HG03097 (cell line): ENCODE measurements at regions not wholly inside any gene's neighbourhood (a gene's known extent, or its start where the extent isn't known, plus 50 kb on each side); places are given as distances from the start of the nearest gene placed in this dataset.
"Not testable (repeated sequence)": the region's sequence is repeated elsewhere in the genome, so short reads cannot be mapped to it uniquely, and the experiment has no call there.

Experiments used
- ATAC-seq: cut with Tn5 transposase; IDR thresholded peaks from one replicate; pipeline ENCODE4 v1.9.1; 2021; ENCODE audit not compliant: unreplicated experiment, low FRiP score

DNA sequence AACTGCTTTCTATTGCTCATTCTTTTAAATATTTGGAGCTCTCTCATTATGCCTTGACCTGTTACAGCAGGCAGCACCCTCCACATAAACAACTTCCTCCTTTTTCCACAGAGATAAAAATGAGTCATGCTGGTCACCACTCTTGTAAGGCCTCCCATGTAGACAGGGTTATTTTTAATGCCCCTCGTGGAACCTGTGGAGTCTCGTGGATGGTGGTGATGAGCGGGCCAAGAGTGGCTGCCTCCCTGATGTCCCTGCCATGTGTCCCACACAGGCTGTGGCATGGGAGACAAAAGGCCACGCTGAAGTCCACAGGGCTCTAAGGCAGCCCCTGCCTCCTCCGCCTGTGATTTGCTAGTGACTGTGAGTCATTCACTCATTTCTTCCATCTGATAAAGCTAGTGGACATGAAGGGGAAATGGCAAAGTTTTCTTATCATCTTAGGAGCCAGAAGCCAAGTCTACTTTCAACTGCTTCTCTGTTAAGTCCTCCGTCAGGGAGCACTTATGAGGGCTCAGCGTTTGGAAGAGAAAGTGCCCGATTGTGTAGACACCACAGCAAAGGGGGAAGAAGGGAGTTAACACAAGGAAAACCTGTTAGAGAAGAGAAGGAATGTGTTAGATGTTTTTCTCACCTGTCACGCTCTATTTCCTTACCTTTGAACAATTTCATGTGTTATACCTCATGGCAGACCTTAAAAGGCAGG lies 121.6 kb upstream of the FAT1 start:
- no peak for ATAC-seq

DNA sequence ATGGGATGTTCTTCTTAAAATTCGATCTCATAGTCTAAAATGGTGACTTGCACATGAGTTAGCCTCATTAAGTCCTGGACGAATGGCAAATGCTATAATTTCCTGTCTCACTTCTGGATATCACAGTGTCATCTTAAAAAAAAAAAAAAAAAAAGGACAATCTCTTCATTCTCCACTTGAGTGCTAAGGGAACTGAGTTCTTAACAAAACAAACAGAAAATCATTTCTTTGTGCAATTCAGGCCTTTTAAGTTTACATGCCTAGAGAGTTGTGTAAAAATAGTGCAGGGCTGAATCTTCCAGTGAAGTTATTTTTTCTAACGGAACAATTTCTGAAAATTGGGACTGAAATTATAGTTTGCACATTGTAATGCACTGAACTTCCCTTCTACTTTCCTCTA lies 122.8 kb upstream of the FAT1 start:
- ATAC-seq, result no peak

DNA sequence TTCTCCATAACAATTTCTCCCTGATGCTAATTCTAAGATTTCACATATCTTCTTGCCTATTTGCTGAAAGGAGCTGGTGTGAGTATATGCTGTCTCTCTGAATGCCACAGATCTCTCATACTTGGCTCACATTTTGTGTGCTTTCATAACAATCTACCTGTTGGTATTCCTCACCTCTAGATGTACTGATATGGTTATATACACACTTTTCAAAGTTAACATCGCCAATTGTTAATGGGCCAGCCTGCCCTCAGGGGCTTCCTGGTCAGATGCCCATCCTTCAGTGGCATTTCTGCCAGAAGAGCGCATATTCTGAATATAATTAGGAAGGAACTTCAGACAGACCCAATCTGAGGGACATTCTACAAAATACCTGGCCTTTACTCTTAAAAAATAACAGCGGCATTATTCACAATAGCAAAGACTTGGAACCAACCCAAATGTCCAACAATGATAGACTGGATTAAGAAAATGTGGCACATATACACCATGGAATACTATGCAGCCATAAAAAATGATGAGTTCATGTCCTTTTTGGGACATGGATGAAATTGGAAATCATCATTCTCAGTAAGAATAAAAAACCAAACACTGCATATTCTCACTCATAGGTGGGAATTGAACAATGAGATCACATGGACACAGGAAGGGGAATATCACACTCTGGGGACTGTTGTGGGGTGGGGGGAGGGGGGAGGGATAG lies 123.9 kb upstream of the FAT1 start:
- not testable (repeated sequence) for ATAC-seq

DNA sequence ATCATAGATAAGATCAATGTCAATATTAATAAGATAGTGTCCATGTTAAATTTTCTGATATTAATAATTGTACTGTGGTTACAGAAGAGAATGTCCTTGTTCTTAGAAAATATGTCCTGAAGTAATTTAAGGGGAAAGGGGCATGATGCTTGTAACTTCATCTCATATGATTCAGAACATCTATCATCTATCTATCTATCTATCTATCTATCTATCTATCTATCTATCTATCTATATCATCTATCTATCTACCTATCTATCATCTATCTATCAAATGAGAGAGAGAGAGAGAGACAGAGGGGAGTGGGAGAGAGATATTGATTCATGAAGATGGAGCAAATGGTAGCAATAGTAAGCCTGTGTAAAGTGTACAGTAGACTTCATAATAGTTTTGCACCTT lies 124.8 kb upstream of the FAT1 start:
- ATAC-seq, result no peak

DNA sequence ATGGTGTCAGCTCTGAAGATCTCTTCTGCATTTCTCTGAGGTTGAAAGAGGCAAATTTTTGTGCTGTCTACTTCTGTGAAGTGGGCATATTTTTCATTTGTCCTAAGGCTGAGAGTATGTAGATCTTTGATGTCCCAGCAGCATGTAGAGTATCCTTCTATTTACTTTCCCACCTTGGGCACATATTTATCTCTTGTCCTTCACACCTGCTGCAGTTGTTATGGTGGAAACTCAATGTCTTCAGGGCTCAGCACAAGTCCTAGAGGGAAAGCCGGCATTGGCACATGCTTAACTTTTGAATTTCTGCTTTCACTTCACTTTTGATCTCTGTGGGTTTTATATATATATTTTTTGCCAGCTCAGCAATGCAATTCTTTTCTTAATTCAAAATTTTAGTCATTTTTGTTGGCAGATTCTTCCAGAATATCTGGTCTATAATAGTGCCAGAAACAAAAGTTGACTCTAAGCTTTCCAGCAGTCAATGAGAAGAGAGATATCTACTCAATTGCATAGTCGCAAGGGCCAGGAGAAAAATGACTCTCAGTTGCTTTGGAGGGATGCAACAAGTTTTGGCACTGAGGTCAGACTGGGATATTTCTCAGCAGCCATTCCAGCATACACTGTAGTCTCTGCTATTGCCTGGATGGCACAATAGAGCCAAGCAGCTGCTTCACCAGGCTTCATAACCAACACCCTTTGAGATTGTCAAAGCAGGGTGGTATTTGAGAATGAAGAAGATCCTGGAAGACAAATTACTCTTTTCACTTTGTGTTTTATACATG lies 127.8 kb upstream of the FAT1 start:
- ATAC-seq, result no peak

DNA sequence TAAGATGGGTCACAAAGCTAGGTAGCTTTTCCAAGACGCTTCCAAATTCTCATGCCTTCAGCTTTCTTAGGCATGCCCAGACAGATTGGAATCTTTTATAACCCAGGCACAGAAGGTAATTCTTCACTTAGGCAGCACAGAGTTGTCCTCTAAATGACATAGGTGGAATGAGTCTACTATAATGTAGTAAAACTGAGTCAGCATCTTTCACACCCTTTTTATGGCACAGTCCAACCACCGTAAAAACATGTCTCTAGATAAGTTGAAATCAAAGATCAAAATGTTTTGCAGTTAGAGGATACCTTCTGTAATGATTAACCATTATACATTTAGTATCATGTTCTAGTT lies 128.4 kb upstream of the FAT1 start:
- no peak for ATAC-seq

DNA sequence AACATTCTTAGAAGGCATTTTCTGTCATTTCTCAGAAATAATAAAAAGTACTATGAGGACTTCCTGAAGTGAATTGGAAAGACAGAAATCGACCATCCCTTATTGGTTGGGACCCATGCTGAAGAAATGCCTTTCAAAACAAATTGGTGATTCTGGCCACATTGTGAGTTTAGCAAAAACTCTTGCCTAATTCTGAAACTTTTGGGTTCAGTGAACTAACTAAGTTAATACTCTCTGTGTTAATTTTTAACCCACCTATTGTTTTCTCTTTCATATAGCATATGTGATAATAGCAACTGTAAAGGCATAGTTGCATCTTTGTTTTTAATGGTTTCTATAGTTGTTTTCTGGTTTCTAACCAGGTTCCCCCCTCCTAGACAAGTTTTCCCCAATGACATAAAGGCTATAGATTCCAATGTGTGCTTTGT lies 129.3 kb upstream of the FAT1 start:
- ATAC-seq, result peak; percentile 88

DNA sequence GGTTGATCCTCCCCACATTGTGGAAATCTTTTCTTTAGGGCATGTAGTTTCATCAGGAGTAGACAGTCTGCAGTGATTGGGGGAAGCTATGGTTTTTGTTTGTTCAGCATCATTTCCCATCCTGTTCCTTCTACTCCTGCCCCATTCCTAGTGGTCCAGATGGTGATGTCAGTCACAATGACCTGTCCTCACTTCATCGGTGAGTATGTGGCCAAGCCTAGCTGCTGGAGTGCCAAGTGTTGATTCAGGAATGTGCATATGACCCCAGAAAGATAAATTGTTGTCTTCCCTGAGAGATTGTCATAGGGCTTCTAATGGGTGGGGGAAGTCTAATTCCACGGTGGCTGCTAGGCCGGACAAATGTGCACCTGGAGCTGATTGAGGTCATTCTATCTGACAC lies 130.6 kb upstream of the FAT1 start:
- ATAC-seq, result no peak

DNA sequence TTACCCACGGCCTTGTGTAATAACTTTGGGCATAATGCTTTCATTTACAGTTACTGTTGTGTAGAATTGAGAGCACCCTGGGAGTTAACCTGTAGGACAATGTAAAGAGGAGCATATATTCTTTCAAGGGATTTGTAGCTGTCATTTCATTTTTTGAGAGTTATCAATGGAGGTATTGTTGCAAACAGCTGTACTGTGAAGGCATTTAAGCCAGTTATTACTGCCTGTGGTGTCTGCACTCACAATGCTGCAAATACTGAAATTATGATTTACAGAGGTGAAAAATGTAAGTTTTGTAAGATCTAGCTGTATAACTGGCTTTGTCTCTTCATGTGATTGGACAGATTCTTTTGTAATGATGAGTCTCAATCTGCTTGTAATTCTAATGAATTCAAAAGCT lies 131.5 kb upstream of the FAT1 start:
- no peak for ATAC-seq

DNA sequence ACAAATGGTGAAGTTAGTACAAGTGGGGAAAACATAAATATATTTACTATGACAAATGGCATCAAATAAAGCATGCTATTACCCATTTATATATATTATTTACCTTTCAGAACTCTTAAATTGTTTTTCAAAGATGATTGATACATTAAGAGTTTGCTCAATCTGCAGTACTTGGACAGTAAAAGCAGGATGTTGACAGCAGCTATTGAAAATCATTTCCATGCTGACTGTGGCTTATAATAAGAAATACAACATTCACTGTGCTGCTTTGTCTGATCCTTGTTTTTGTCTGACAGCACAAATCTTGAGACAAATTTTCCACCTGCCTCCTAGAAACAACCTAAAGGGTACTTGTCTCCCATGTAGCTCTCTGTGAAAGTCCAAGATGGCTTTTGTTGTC lies 134.1 kb upstream of the FAT1 start:
- no peak for ATAC-seq

DNA sequence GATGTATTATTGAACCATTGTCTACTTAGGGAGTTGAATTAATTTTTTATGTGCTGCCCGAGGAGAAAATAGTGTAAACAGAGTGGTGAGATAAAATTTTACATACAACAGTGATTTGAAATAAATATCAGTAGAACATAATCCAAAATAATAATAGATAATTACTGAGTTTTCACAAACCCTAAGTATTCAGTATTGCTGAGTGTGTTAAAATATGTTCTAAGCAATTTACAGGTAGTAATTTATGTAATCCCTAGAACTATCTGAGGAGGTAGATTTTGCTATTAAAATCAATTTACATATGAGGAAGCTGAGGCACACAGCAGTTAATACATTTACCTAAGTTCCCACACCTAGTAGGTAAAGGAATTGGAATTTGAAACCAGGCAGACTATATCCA lies 134.7 kb upstream of the FAT1 start:
- ATAC-seq, result no peak

DNA sequence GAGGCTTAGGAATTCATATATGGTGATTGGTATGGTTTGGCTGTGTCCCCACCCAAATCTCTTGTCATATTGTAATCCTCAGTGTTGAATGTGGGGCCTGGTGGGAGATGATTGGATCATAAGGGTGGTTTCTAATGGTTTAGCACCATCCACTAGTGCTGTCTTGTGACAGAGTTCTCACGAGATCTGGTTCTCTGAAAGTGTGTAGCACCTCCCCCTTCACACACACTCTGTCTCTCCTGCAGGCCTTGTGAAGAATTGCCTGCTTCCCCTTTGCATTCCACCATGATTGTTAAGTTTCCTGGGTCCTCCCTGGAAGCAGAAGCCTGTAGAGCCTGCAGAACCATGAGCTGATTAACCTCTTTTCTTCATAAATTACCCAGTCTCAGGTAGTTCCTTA lies 135.8 kb upstream of the FAT1 start:
- no peak for ATAC-seq

DNA sequence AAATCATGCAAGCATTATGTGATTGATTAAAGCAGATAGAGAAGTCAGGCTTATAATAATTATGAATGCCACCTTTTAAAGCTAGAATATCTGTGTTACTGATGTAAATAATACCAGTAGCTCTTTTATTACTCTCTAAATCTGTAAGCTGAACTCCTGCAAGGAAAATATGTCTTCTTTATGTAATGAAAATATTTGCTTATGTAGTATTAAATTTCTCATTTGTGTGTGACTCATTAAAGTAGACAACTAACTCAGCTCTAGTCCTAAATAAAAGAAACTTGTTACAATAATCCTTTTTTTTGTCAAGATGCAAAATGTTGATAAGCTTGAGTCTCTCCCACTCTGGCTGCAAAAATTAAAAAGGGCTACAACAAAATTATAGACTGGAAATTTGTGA lies 137.7 kb upstream of the FAT1 start:
- no peak for ATAC-seq

DNA sequence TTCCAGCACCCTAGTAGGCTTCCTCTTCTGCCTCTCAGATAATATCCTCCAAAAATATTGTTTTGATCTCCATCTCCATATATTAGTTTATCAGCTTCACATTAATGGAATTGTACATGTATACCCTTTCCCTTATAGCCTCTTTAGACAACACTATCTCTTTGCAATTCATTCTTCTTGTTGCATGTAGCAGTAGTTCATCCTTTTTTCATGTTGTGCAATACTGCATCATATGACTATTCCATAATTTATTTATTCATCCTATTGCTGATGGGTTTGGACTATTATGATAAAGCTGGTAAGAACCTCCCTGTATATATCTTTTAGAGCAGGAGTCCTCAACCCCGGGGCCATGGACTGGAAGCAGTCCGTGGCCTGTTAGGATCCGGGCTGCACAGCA lies 148.2 kb upstream of the FAT1 start:
- no peak for ATAC-seq

DNA sequence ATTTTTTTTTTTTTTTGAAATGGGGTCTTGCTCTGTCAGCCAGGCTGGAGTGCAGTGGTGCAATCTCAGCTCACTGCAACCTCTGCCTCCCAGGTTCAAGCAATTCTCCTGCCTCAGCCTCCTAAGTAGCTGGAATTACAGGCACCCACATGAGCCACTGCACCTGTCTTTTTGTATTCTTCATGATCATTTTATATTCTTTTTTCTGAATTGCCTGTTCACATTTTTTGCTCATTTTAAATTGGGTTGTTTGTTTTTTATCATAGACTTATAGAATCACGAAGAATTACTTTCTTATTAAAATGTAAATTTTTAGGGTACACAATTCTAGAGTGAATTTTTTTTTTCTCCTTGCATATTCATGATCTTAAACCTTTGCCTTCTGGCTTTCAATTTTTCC lies 149.4 kb upstream of the FAT1 start:
- not testable (repeated sequence) for ATAC-seq

DNA sequence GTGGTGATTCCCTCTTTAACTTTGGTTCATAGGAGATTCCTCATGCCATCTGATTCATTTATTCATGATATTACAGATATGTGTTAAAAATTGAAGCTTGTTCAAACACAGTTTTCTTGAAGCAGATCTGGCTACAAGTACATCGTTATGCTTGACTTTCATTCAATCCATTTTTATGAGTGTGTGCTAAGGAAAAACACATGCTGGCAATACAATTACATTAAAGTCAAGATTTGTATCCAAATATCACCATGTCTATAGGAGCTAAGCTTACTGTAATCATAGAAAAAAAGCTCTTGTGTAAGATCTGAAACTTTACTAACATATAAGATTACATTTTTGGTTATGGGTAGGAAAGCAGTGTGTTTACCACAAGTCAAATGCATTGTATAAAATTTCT lies 151.8 kb upstream of the FAT1 start:
- no peak for ATAC-seq

DNA sequence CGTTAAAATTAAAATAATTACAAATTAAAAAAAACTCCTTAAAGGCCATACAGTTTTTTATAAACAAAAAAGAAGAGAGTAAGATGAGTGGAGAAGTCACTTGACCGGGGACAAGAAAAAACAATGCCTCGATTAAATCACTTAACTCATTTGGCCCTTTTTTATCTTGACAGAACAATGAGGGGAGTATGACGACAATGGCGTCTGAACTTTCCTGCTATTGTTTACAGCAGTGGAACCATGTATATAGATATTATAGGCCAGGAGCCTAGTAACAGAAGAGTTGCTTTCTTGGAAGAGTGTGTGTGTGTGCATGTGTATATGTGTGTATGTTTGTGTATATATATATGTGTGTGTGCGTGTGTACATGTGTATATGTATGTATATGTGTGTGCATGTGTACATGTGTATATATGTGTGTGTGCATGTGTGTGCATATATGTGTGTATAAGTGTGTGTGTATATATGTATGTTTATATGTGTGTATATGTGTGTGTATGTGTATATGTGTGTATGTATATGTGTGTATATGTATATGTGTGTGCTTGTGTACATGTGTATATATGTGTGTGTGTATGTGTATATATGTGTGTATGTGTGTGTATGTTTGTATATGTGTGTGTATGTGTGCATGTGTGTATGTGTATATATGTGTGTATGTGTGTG lies 153.4 kb upstream of the FAT1 start:
- no peak for ATAC-seq

DNA sequence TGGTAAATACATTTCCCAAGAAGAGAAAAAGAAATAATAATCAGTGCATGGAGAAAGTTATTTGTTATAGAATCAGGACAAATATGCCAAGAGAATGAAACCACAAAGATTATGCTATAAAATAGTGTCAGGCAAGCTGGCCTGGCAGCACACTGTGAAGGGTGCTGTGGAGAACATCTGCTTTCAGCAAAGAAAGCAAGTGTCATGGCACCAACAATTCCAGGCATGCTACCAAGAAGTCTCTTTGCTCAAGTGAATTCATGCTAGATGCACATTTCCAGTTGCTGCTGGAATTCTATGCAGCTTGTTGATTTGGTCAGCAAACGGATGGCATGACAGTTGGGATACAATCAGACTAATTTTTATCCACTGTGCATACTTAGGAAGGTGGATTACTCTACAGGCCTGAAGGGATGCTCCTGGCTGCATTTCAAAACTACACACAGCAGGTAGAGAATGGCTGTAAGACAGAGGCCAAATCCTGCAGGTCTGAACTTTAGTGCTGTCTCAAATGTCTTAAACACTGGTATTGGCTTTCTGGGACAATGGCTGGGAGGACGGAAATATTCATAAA lies 154.6 kb upstream of the FAT1 start:
- no peak for ATAC-seq

DNA sequence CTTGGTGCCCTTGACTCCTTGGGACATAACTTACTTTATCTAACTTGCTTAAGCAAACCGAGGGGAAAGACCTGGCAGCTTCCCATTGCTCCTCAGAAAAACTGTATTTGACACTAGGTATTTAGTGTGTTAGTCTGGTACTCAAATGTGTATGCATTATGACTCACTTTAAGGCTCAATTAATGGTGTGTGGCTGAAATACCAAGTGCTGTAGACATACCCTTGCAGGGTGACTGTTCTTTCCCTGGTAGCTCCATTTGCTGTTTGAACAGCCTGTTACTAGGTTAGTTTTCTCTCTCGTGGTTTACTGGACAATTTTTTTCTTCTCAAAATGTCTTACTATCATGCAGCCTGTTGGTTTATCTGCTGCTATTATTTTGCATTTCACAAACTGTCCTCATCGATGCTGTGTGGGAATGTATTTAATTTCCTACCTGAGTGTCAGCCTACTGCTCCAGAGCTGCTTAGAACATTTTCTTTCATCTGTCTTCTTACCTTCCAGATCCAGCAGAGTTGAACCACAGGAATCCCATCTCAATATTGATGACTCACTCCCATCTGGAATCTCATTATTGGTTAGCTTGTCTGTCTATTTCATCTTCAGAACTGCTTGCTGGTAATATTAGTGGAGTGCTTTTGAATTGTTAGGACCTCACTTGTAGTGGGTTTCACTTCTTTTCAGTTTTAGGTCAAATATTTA lies 158.0 kb upstream of the FAT1 start:
- no peak for ATAC-seq

DNA sequence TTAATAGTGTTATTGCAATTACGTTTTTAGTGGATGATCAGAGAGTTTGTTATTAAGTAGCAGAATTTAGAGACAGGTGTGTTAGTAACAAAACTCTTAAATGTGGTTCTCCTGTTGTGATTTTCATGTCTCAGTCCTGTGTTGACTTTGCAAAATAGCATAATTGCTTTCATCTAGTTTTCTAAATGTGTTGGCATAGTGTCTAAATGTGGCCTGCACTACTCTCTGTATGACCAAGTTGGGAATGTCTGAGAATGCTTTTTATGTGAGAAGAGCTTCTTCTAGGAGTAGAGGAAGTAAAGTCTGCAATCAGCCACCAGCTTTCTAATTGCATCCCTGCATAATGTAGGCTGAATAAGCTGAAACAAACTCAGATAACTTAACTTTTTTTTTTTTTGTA lies 158.6 kb upstream of the FAT1 start:
- ATAC-seq, result no peak
